ENCODE measurements at regions not wholly inside any gene's neighbourhood (a gene's known extent, or its start where the extent isn't known, plus 50 kb on each side); places are given as distances from the start of the nearest gene placed in this dataset.

- 34% methylated on average over 3 of the region's 3 CpGs for WGBS (ENCODE audit: insufficient coverage, insufficient replicate concordance, low lambda C conversion rate, missing lambda C conversion rate)
- Histone ChIP-seq H3K4me2 (ENCODE audit: control insufficient read depth, insufficient read depth) (no peak overlapping the region), H4K20me1 (ENCODE audit: control insufficient read depth, insufficient read depth) (no peaks in the 10 kb centered on the region), H3K9me3 (replicated peaks; ENCODE audit: control insufficient read depth, insufficient read depth, low read length) (no peaks in the 10 kb centered on the region), H3K27ac (ENCODE audit: control insufficient read depth, insufficient read depth) (no peak overlapping the region), H2AFZ (ENCODE audit: control insufficient read depth, low read depth, low read length) (no peak overlapping the region), H3K4me3 (no peak overlapping the region), H3K79me2 (ENCODE audit: control insufficient read depth, insufficient read depth, low read length) (no peaks in the 10 kb centered on the region), H3K36me3 (ENCODE audit: control insufficient read depth in 2 of 2, insufficient read depth in 2 of 2, low read length in 1 of 2) (no peaks in the 10 kb centered on the region), H3K9ac (ENCODE audit: control insufficient read depth, insufficient read depth, low read length) (no peak overlapping the region), H3K27me3 (replicated peaks in 1 of 2; ENCODE audit: control insufficient read depth in 2 of 2, insufficient read depth in 2 of 2, low read length in 1 of 2) (no peaks in the 10 kb centered on the region), H3K4me1 (ENCODE audit: control insufficient read depth, insufficient read depth, low read length) (no peaks in the 10 kb centered on the region)
- ChIA-PET CTCF (no interaction called here), POLR2A (no interaction called here), SMC1A (ENCODE audit: uncharacterized antibody, unreplicated experiment) (no interaction called here), RAD21 (ENCODE audit: unreplicated experiment) (no interaction called here)
- intact Hi-C loops (cut with micrococcal nuclease; ENCODE audit: unreplicated experiment), result loop anchor here (5.0 kb wide), 2 partner anchors 137 to 288 kb away; no protein-coding TSS in a partner anchor
- FAIRE-seq (no peak), ATAC-seq (no peak), DNase-seq (ENCODE audit: low read depth, low spot score) (no peak)
- no TSS peak for BruUV-seq (replicated peaks)
- in situ Hi-C loops (cut with MboI), result no loop called here
- no peak for TF ChIP-seq IRF3 (IDR thresholded peaks at IDR 0.05)
- no peak for TF ChIP-seq MYB (IDR thresholded peaks at IDR 0.05; ENCODE audit: borderline replicate concordance, low read depth, low read length)
- no peak for TF ChIP-seq RELB (IDR thresholded peaks at IDR 0.05; ENCODE audit: low read depth)
- no peak for TF ChIP-seq CREB1 (IDR thresholded peaks at IDR 0.05; ENCODE audit: low read depth)
- no peak for TF ChIP-seq RAD21 (IDR thresholded peaks at IDR 0.05; ENCODE audit: insufficient read depth, low read depth, low read length)
- no peak for TF ChIP-seq HDAC2 (IDR thresholded peaks at IDR 0.05)
- TF ChIP-seq CBX3 (IDR thresholded peaks at IDR 0.05; ENCODE audit: borderline replicate concordance, low read depth), result no peak
- TF ChIP-seq YBX1 (IDR thresholded peaks at IDR 0.05), result no peak
- no peak for TF ChIP-seq RELA (IDR thresholded peaks at IDR 0.05; ENCODE audit: borderline replicate concordance, partially characterized antibody)
- no peak for TF ChIP-seq NRF1 (conservative IDR thresholded peaks at IDR 0.05; ENCODE audit: low read depth, low read length)
- TF ChIP-seq BACH1 (IDR thresholded peaks at IDR 0.05; ENCODE audit: borderline replicate concordance), result no peak
- no peak for TF ChIP-seq TCF7 (IDR thresholded peaks at IDR 0.05; ENCODE audit: borderline replicate concordance)
- TF ChIP-seq ZNF274 (IDR thresholded peaks at IDR 0.05; ENCODE audit: insufficient read depth, insufficient read length), result no peak
- TF ChIP-seq ZZZ3 (IDR thresholded peaks at IDR 0.05; ENCODE audit: control insufficient read depth, insufficient read length, low read depth), result no peak
- no peak for TF ChIP-seq PBX3 (IDR thresholded peaks at IDR 0.05; ENCODE audit: insufficient replicate concordance, low read depth, low read length)
- TF ChIP-seq YY1 (IDR thresholded peaks at IDR 0.05; ENCODE audit: low read depth, low read length), result no peak
- TF ChIP-seq KAT2A (conservative IDR thresholded peaks at IDR 0.05; ENCODE audit: control insufficient read depth, low read depth, low read length), result no peak
Observed at GRCh38 chr5:91639744-91640143, 256.6 kb upstream of the ARRDC3 start.

Measured in GM12878 (cell line).